Gastrocnemius medialis (tissue), 4 donors: ENCODE measurements at regions not wholly inside any gene's neighbourhood (a gene's known extent, or its start where the extent isn't known, plus 50 kb on each side); places are given as distances from the start of the nearest gene placed in this dataset.

Experiments used
- CTCF ChIP-seq, 5 experiments: fragments of 450-650 bp in 3 of 5; fragments of 200-600 bp in 2 of 5; sonication (generic) in 2 of 5; IDR thresholded peaks in 4 of 5; conservative IDR thresholded peaks in 1 of 5; 1 replicate in 4 of 5; 2 replicates in 1 of 5; pipeline ENCODE4 v1.5.1; 2016 to 2019; ENCODE audit warnings: antibody characterized with exemption in 5 of 5, mild to moderate bottlenecking in 3 of 5, moderate library complexity in 3 of 5
- POLR2A ChIP-seq, 2 donors: fragments of 450-650 bp; IDR thresholded peaks; one replicate each; pipeline ENCODE4 v1.6.1; 2017; ENCODE audit warnings: antibody characterized with exemption in 2 of 2, mild to moderate bottlenecking in 2 of 2, moderate library complexity in 2 of 2

- TF ChIP-seq CTCF (IDR thresholded peaks at IDR 0.05 in 4 of 5, conservative IDR thresholded peaks at IDR 0.05 in 1 of 5): no peak
- TF ChIP-seq POLR2A (IDR thresholded peaks at IDR 0.05): no peak
Measured at GRCh38 chr12:105921055-105921454, 217.7 kb downstream of the NUAK1 start.
